ENCODE measurements at regions not wholly inside any gene's neighbourhood (a gene's known extent, or its start where the extent isn't known, plus 50 kb on each side); places are given as distances from the start of the nearest gene placed in this dataset.

- ChIA-PET CTCF (interaction anchor here (0.6 kb wide), 1 partner anchor 1226 kb away, joined by 3 read pairs; no protein-coding TSS in a partner anchor), POLR2A (no interaction called here)
- 91% methylated on average over 4 of the region's 5 CpGs for WGBS (ENCODE audit: missing lambda C conversion rate)
- no peaks in the 10 kb centered on the region for H3K9me3 ChIP-seq
- no peak overlapping the region for H3K27ac ChIP-seq
- no peak for DNase-seq (ENCODE audit: low read depth in 1 of 2, low spot score in 1 of 2)
- no peak overlapping the region for H3K4me2 ChIP-seq
- ATAC-seq = no peak
- no peak for FAIRE-seq
- H3K4me1 ChIP-seq = no peaks in the 10 kb centered on the region
- no peak overlapping the region for H3K4me3 ChIP-seq
- TF ChIP-seq PBX3 (IDR thresholded peaks at IDR 0.05) (no peak), ELK1 (IDR thresholded peaks at IDR 0.05; ENCODE audit: low read depth, low read length) (no peak), EHF (CRISPR knock-in tag; IDR thresholded peaks at IDR 0.05) (no peak), POLR2A (IDR thresholded peaks at IDR 0.05; ENCODE audit: low read length) (no peak), HOXA7 (CRISPR knock-in tag; IDR thresholded peaks at IDR 0.05) (no peak), ZNF302 (CRISPR knock-in tag; IDR thresholded peaks at IDR 0.05) (no peak), HOXB5 (CRISPR knock-in tag; IDR thresholded peaks at IDR 0.05) (no peak), RARB (CRISPR knock-in tag; IDR thresholded peaks at IDR 0.05) (no peak), TFCP2L1 (CRISPR knock-in tag; IDR thresholded peaks at IDR 0.05) (no peak), MAZ (IDR thresholded peaks at IDR 0.05; ENCODE audit: borderline replicate concordance, low read depth, low read length) (no peak), RAD21 (conservative IDR thresholded peaks at IDR 0.05 in 1 of 2, IDR thresholded peaks at IDR 0.05 in 1 of 2) (no peak), ZFP36 (IDR thresholded peaks at IDR 0.05; ENCODE audit: borderline replicate concordance, partially characterized antibody) (no peak), KDM1A (IDR thresholded peaks at IDR 0.05; ENCODE audit: low read depth) (no peak)
- TF ChIP-seq, protein P1, sequence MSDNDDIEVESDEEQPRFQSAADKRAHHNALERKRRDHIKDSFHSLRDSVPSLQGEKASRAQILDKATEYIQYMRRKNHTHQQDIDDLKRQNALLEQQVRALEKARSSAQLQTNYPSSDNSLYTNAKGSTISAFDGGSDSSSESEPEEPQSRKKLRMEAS (IDR thresholded peaks at IDR 0.05) = no peak
These were observed 156.0 kb downstream of the KATNAL1 start for GRCh38 chr13:30151388-30151787.

DNA sequence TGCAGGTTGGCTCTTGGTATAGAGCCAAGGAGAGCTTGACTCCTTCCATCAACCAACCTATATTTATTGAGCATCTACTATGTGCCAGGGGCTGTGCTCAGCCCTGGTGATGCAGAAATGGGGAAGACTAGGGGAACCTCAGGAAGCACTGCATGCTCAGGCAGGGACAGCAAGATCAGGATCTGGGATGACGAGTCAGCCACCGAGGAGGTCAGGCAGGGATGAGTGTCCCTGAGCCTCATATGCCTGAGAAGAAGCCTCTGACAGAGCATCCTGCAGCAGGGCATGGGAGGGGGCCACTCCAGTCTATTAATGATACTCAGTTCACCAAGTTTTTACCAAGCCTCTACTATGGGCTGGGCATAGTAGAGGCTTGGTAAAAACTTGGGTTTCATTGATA, 158.1 kb downstream of the KATNAL1 start:
- ChIA-PET CTCF (interaction anchor here (0.9 to 3.0 kb wide), 2 partner anchors 9 to 17 kb away, joined by 3 to 11 read pairs; no protein-coding TSS in a partner anchor), POLR2A (no interaction called here)
- 86% methylated on average over 2 of the region's 2 CpGs for WGBS (ENCODE audit: missing lambda C conversion rate)
- Histone ChIP-seq H3K4me1 (no peaks in the 10 kb centered on the region), H3K27ac (no peak overlapping the region), H3K4me2 (no peak overlapping the region), H3K4me3 (no peak overlapping the region), H3K9me3 (0 out of 3 replicates have a peak, but pooled peaks cover 2% of the 10 kb centered on the region)
- TF ChIP-seq BHLHE40 (IDR thresholded peaks at IDR 0.05; ENCODE audit: low read depth, low read length) (no peak), EHF (CRISPR knock-in tag; IDR thresholded peaks at IDR 0.05) (no peak), NR3C1 (IDR thresholded peaks at IDR 0.05) (no peak), POLR2A (IDR thresholded peaks at IDR 0.05; ENCODE audit: low read length) (no peak), EHMT2 (IDR thresholded peaks at IDR 0.05; ENCODE audit: low read depth) (no peak), JUN (IDR thresholded peaks at IDR 0.05) (no peak), RFX5 (IDR thresholded peaks at IDR 0.05) (no peak), GATA3 (IDR thresholded peaks at IDR 0.05; ENCODE audit: borderline replicate concordance) (no peak)
- TF ChIP-seq, protein P2, sequence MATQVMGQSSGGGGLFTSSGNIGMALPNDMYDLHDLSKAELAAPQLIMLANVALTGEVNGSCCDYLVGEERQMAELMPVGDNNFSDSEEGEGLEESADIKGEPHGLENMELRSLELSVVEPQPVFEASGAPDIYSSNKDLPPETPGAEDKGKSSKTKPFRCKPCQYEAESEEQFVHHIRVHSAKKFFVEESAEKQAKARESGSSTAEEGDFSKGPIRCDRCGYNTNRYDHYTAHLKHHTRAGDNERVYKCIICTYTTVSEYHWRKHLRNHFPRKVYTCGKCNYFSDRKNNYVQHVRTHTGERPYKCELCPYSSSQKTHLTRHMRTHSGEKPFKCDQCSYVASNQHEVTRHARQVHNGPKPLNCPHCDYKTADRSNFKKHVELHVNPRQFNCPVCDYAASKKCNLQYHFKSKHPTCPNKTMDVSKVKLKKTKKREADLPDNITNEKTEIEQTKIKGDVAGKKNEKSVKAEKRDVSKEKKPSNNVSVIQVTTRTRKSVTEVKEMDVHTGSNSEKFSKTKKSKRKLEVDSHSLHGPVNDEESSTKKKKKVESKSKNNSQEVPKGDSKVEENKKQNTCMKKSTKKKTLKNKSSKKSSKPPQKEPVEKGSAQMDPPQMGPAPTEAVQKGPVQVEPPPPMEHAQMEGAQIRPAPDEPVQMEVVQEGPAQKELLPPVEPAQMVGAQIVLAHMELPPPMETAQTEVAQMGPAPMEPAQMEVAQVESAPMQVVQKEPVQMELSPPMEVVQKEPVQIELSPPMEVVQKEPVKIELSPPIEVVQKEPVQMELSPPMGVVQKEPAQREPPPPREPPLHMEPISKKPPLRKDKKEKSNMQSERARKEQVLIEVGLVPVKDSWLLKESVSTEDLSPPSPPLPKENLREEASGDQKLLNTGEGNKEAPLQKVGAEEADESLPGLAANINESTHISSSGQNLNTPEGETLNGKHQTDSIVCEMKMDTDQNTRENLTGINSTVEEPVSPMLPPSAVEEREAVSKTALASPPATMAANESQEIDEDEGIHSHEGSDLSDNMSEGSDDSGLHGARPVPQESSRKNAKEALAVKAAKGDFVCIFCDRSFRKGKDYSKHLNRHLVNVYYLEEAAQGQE (IDR thresholded peaks at IDR 0.05) = no peak
- no peak for DNase-seq (ENCODE audit: low read depth in 1 of 2, low spot score in 1 of 2)
- no peak for FAIRE-seq
- no peak for ATAC-seq

Data from A549 (cell line).